ENCODE measurements at regions not wholly inside any gene's neighbourhood (a gene's known extent, or its start where the extent isn't known, plus 50 kb on each side); places are given as distances from the start of the nearest gene placed in this dataset.
"Not testable (repeated sequence)": the region's sequence is repeated elsewhere in the genome, so short reads cannot be mapped to it uniquely, and the experiment has no call there.

- no peak for DNase-seq
Observed at GRCh38 chr20:56689318-56689717, 60.2 kb downstream of the TFAP2C start.

GRCh38 chr20:56689852-56690485, 60.9 kb downstream of the TFAP2C start:
- no peak for DNase-seq

GRCh38 chr20:56690531-56691175, 61.5 kb downstream of the TFAP2C start:
- no peak for DNase-seq

- DNase-seq, result no peak
Observed at GRCh38 chr20:56691325-56691998, 62.4 kb downstream of the TFAP2C start.

GRCh38 chr20:56693217-56693616, 64.1 kb downstream of the TFAP2C start:
- no peak for DNase-seq

- DNase-seq, result no peak
Observed at GRCh38 chr20:56697476-56697875, 68.4 kb downstream of the TFAP2C start.

GRCh38 chr20:56698297-56698696, 69.2 kb downstream of the TFAP2C start:
- DNase-seq, result no peak

- DNase-seq, result no peak
Observed at GRCh38 chr20:56698749-56699148, 69.6 kb downstream of the TFAP2C start.

- DNase-seq, result no peak
Observed at GRCh38 chr20:56702931-56703840, 74.1 kb downstream of the TFAP2C start.

- no peak for DNase-seq
Observed at GRCh38 chr20:56706867-56707360, 77.8 kb downstream of the TFAP2C start.

- no peak for DNase-seq
Observed at GRCh38 chr20:56708991-56709390, 79.9 kb downstream of the TFAP2C start.

- DNase-seq, result no peak
Observed at GRCh38 chr20:56710125-56710524, 81.0 kb downstream of the TFAP2C start.

GRCh38 chr20:56710577-56710976, 81.5 kb downstream of the TFAP2C start:
- not testable (repeated sequence) for DNase-seq

GRCh38 chr20:56711018-56711417, 81.9 kb downstream of the TFAP2C start:
- no peak for DNase-seq

GRCh38 chr20:56715309-56715708, 86.2 kb downstream of the TFAP2C start:
- DNase-seq, result no peak

- DNase-seq, result no peak
Observed at GRCh38 chr20:56715902-56716519, 86.9 kb downstream of the TFAP2C start.

- no peak for DNase-seq
Observed at GRCh38 chr20:56716806-56717205, 87.7 kb downstream of the TFAP2C start.

- no peak for DNase-seq
Observed at GRCh38 chr20:56718816-56719215, 89.7 kb downstream of the TFAP2C start.

GRCh38 chr20:56720620-56721213, 91.6 kb downstream of the TFAP2C start:
- DNase-seq, result no peak

GRCh38 chr20:56722042-56722441, 92.9 kb downstream of the TFAP2C start:
- DNase-seq, result no peak

GRCh38 chr20:56723331-56723730, 94.2 kb downstream of the TFAP2C start:
- DNase-seq, result no peak

- no peak for DNase-seq
Observed at GRCh38 chr20:56724241-56724757, 95.2 kb downstream of the TFAP2C start.
